Lower lobe of right lung (tissue), 2 donors: ENCODE measurements at regions not wholly inside any gene's neighbourhood (a gene's known extent, or its start where the extent isn't known, plus 50 kb on each side); places are given as distances from the start of the nearest gene placed in this dataset.

Experiments
- ATAC-seq, 2 donors: fragments of 200-7000 bp; cut with Tn5 transposase; one replicate each; pipeline ENCODE4 v1.9.1; 2020 to 2022; ENCODE audit warnings: mild to moderate bottlenecking in 2 of 2, moderate library complexity in 2 of 2
- DNase-seq: peaks from one replicate; pipeline ENCODE4 v3.0.0-alpha.2; 2020
- H3K27ac ChIP-seq: fragments of 200-600 bp; one replicate; pipeline ENCODE4 v1.8.0; 2022
- H3K27me3 ChIP-seq: fragments of 200-600 bp; one replicate; pipeline ENCODE4 v1.8.0; 2022; ENCODE audit warnings: low read depth
- H3K36me3 ChIP-seq: fragments of 200-600 bp; one replicate; pipeline ENCODE4 v1.8.0; 2022; ENCODE audit warnings: mild to moderate bottlenecking
- H3K4me1 ChIP-seq: fragments of 200-600 bp; one replicate; pipeline ENCODE4 v1.8.0; 2022
- H3K4me3 ChIP-seq: fragments of 200-600 bp; one replicate; pipeline ENCODE4 v1.8.0; 2022; ENCODE audit warnings: mild to moderate bottlenecking
- H3K9me3 ChIP-seq: fragments of 200-600 bp; one replicate; pipeline ENCODE4 v1.8.0; 2022
- CTCF ChIP-seq: fragments of 200-600 bp; IDR thresholded peaks from one replicate; pipeline ENCODE4 v1.8.0; 2022; ENCODE audit warnings: antibody characterized with exemption, mild to moderate bottlenecking
- intact Hi-C: fragments of 100-400 bp; cut with DNase I; formaldehyde crosslinking; loops from one replicate; pipeline ENCODE4 v1.11.0; 2022
- donor health status: DM: no; HTN: yes; CAD: no; lungs with severe emphysema.

- intact Hi-C loops, result no loop called here
- no peaks in the 10 kb centered on the region for H3K36me3 ChIP-seq
Observed at GRCh38 chrX:40284852-40285251, 187.1 kb upstream of the BCOR start.

GRCh38 chrX:40283981-40284380, 186.2 kb upstream of the BCOR start:
- no peak overlapping the region for H3K4me3 ChIP-seq
- DNase-seq (no peak), ATAC-seq (no peak)
- H3K9me3 ChIP-seq, result no peaks in the 10 kb centered on the region
- H3K27me3 ChIP-seq, result no peaks in the 10 kb centered on the region
- intact Hi-C loops, result no loop called here
- H3K36me3 ChIP-seq, result no peaks in the 10 kb centered on the region
- no peak for TF ChIP-seq CTCF
- H3K4me1 ChIP-seq, result no peaks in the 10 kb centered on the region
- no peak overlapping the region for H3K27ac ChIP-seq

More at GRCh38 chrX:40284852-40285251, 187.1 kb upstream of the BCOR start:
- DNase-seq, result no peak
- Histone ChIP-seq H3K27ac (no peak overlapping the region), H3K27me3 (no peaks in the 10 kb centered on the region), H3K4me1 (no peaks in the 10 kb centered on the region), H3K9me3 (no peaks in the 10 kb centered on the region), H3K4me3 (no peak overlapping the region)
- TF ChIP-seq CTCF, result no peak
- no peak for ATAC-seq

GRCh38 chrX:40282946-40283660, 185.3 kb upstream of the BCOR start:
- ATAC-seq (no peak), DNase-seq (no peak)
- H3K27me3 ChIP-seq, result no peaks in the 10 kb centered on the region
- no peak overlapping the region for H3K4me3 ChIP-seq
- no peak overlapping the region for H3K27ac ChIP-seq
- H3K4me1 ChIP-seq, result no peaks in the 10 kb centered on the region
- no peaks in the 10 kb centered on the region for H3K36me3 ChIP-seq
- H3K9me3 ChIP-seq, result no peaks in the 10 kb centered on the region
- TF ChIP-seq CTCF, result no peak
- intact Hi-C loops, result no loop called here

- Histone ChIP-seq H3K4me3 (no peak overlapping the region), H3K9me3 (no peaks in the 10 kb centered on the region), H3K27ac (no peak overlapping the region), H3K27me3 (no peaks in the 10 kb centered on the region), H3K36me3 (no peaks in the 10 kb centered on the region), H3K4me1 (no peaks in the 10 kb centered on the region)
- ATAC-seq (no peak), DNase-seq (no peak)
- TF ChIP-seq CTCF, result no peak
- intact Hi-C loops, result no loop called here
Observed at GRCh38 chrX:40282348-40282747, 184.6 kb upstream of the BCOR start.

- H3K4me3 ChIP-seq, result no peak overlapping the region
- no peaks in the 10 kb centered on the region for H3K4me1 ChIP-seq
- intact Hi-C loops, result no loop called here
- DNase-seq (no peak), ATAC-seq (no peak)
- H3K27ac ChIP-seq, result no peak overlapping the region
- H3K27me3 ChIP-seq, result no peaks in the 10 kb centered on the region
- no peak for TF ChIP-seq CTCF
- H3K9me3 ChIP-seq, result no peaks in the 10 kb centered on the region
- H3K36me3 ChIP-seq, result no peaks in the 10 kb centered on the region
Observed at GRCh38 chrX:40281336-40282005, 183.7 kb upstream of the BCOR start.
